K562 (cell line): ENCODE measurements at regions not wholly inside any gene's neighbourhood (a gene's known extent, or its start where the extent isn't known, plus 50 kb on each side); places are given as distances from the start of the nearest gene placed in this dataset.

Experiments
- ATAC-seq: fragments of 200-7000 bp; cut with Tn5 transposase; 3 replicates; pipeline ENCODE4 v1.9.1; 2020; ENCODE audit warnings: moderate library complexity
- BruUV-seq: library from RNA; stranded (reverse); fragments of 400-500 nt; replicated peaks from 2 replicates; lab custom pipeline; 2021; lab: Mats Ljungman, UMichigan
- CTCF ChIA-PET: fragments of 300-600 bp; formaldehyde crosslinking; extraction: SDS; loops from one replicate; lab custom pipeline; 2021; ENCODE audit warnings: low intra/inter-chr PET ratio; lab: Yijun Ruan, JAX
- POLR2A ChIA-PET: fragments of 300-600, 350-650 bp; sonication (Branson Sonifier 250); formaldehyde crosslinking; extraction: SDS; loops from one replicate; lab custom pipeline; 2021; ENCODE audit warnings: antibody characterized with exemption, inconsistent platforms; lab: Yijun Ruan, JAX
- DNase-seq, 4 experiments: peaks; one replicate each; pipeline versions ENCODE4 v3.0.0 to v3.0.0-alpha.2; 2011 to 2018; ENCODE audit warnings: low spot score in 3 of 4, mixed read lengths in 3 of 4; ENCODE audit errors: extremely low read depth in 1 of 4
- FAIRE-seq: peaks from 2 replicates; lab custom pipeline; 2011; peaks lifted over from hg19 to GRCh38; lab: Jason Lieb, UNC
- H2AFZ ChIP-seq: 2 replicates; pipeline ENCODE4 v1.6.0; 2011; ENCODE audit warnings: low read depth, low read length, control low read depth, inconsistent platforms
- H3K27ac ChIP-seq: fragments of 200-600 bp; 3 replicates; pipeline ENCODE4 v1.8.0; 2011; ENCODE audit warnings: low read depth, mild to moderate bottlenecking, control low read depth, inconsistent platforms, low read length, moderate library complexity, mixed read lengths; ENCODE audit errors: extremely low read depth
- H3K27me3 ChIP-seq, 2 experiments: fragments of 300-600 bp in 1 of 2; 2 replicates in 1 of 2; 3 replicates in 1 of 2; pipeline versions ENCODE4 v1.6.0 to v1.8.0; 2011; ENCODE audit warnings: inconsistent platforms in 2 of 2, low read length in 2 of 2, mild to moderate bottlenecking in 1 of 2, mixed read lengths in 1 of 2, moderate library complexity in 1 of 2; ENCODE audit not compliant: control insufficient read depth in 2 of 2, insufficient read depth in 2 of 2
- H3K36me3 ChIP-seq: fragments of 300-600 bp; 3 replicates; pipeline ENCODE4 v1.8.0; 2011; ENCODE audit warnings: mild to moderate bottlenecking, low read length, inconsistent platforms; ENCODE audit not compliant: control insufficient read depth, insufficient read depth
- H3K4me1 ChIP-seq, 2 experiments: fragments of 200-600 bp in 1 of 2; replicated peaks in 1 of 2; 2 replicates in 1 of 2; 3 replicates in 1 of 2; pipeline versions ENCODE4 v1.5.1 to v1.8.0; 2011; ENCODE audit warnings: inconsistent platforms in 2 of 2, low read length in 2 of 2, mild to moderate bottlenecking in 1 of 2, mixed read lengths in 1 of 2, moderate library complexity in 1 of 2; ENCODE audit not compliant: control insufficient read depth in 2 of 2, insufficient read depth in 2 of 2
- H3K4me2 ChIP-seq: 2 replicates; pipeline ENCODE4 v1.6.1; 2011; ENCODE audit warnings: low read length, control low read depth, inconsistent platforms, mixed read lengths; ENCODE audit not compliant: insufficient read depth
- H3K4me3 ChIP-seq: fragments of 200-600 bp; sonication (generic), shearing (Covaris generic); 2 replicates; pipeline ENCODE4 v1.5.1; 2016; ENCODE audit warnings: control low read depth, inconsistent platforms
- H3K79me2 ChIP-seq: fragments of 200-600 bp; 3 replicates; pipeline ENCODE4 v1.8.0; 2011; ENCODE audit warnings: low read length, inconsistent platforms; ENCODE audit not compliant: control insufficient read depth, insufficient read depth
- H3K9ac ChIP-seq, 2 experiments: 2 replicates each; pipeline versions ENCODE4 v1.6.0 to v1.6.1; 2011; ENCODE audit warnings: low read depth in 2 of 2, low read length in 2 of 2, control low read depth in 1 of 2, inconsistent platforms in 1 of 2, mild to moderate bottlenecking in 1 of 2, mixed read lengths in 1 of 2; ENCODE audit not compliant: insufficient read depth in 1 of 2
- H3K9me1 ChIP-seq: one replicate; pipeline ENCODE4 v1.6.0; 2011; ENCODE audit warnings: inconsistent platforms, mild to moderate bottlenecking, low read length, moderate library complexity; ENCODE audit not compliant: control insufficient read depth, insufficient read depth
- H3K9me3 ChIP-seq: replicated peaks from 2 replicates; pipeline ENCODE4 v1.5.1; 2011; ENCODE audit warnings: low read depth, low read length, inconsistent platforms; ENCODE audit not compliant: control insufficient read depth, insufficient read depth
- H4K20me1 ChIP-seq: replicated peaks from 2 replicates; pipeline ENCODE4 v1.6.1; 2011; ENCODE audit warnings: low read length, inconsistent platforms, mixed read lengths; ENCODE audit not compliant: control insufficient read depth, insufficient read depth
- ATF3 ChIP-seq, 2 experiments: fragments of 450-650 bp in 1 of 2; sonication (generic) in 1 of 2; formaldehyde crosslinking in 1 of 2; IDR thresholded peaks in 1 of 2; conservative IDR thresholded peaks in 1 of 2; 2 replicates each; pipeline versions ENCODE4 v1.6.1 to v1.8.1; 2016 to 2023; ENCODE audit warnings: mild to moderate bottlenecking in 2 of 2, moderate library complexity in 2 of 2, inconsistent platforms in 1 of 2, missing genetic modification reagents in 1 of 2
- BRF2 ChIP-seq: IDR thresholded peaks from 3 replicates; pipeline ENCODE4 v1.6.1; 2011; ENCODE audit warnings: borderline replicate concordance, mild to moderate bottlenecking; ENCODE audit not compliant: insufficient read length, insufficient read depth
- CEBPG ChIP-seq, 3 experiments: fragments of 200-800 bp in 1 of 3; sonication (Bioruptor generic) in 1 of 3; sonication (generic) in 1 of 3; formaldehyde crosslinking in 1 of 3; IDR thresholded peaks in 2 of 3; conservative IDR thresholded peaks in 1 of 3; 2 replicates each; pipeline versions ENCODE4 v1.6.1 to v1.8.0; 2016 to 2022; ENCODE audit warnings: missing compliant biosample characterization in 2 of 3, missing genetic modification characterization in 2 of 3, mild to moderate bottlenecking in 1 of 3, missing genetic modification reagents in 1 of 3
- KLF10 ChIP-seq: fragments of 250-450 bp; sonication (Bioruptor Pico); IDR thresholded peaks from 2 replicates; pipeline ENCODE4 v1.6.1; 2021; ENCODE audit warnings: matching md5 sums
- MAZ ChIP-seq, 2 experiments: fragments of 450-650 bp in 1 of 2; sonication (generic) in 1 of 2; formaldehyde crosslinking; IDR thresholded peaks in 1 of 2; conservative IDR thresholded peaks in 1 of 2; 2 replicates each; pipeline versions ENCODE4 v1.4.0 to v1.5.0; 2020; ENCODE audit warnings: mild to moderate bottlenecking in 1 of 2, missing genetic modification reagents in 1 of 2
- NR1H2 ChIP-seq: sonication (generic); formaldehyde crosslinking; IDR thresholded peaks from 2 replicates; pipeline ENCODE4 v1.4.0; 2020; ENCODE audit warnings: mild to moderate bottlenecking, missing genetic modification reagents
- ZNF311 ChIP-seq: fragments of 250-450 bp; sonication (Bioruptor Pico); IDR thresholded peaks from 2 replicates; pipeline ENCODE4 v1.4.0; 2020; ENCODE audit warnings: mild to moderate bottlenecking, moderate library complexity
- WGBS: fragments of 100-300 bp; shearing (Covaris generic); methylation state at CpG from one replicate; pipeline ENCODE4 v1.1.6; 2016; ENCODE audit warnings: low coverage, mixed read lengths; ENCODE audit not compliant: insufficient coverage; ENCODE audit errors: missing lambda C conversion rate; 5-methylcytosine and 5-hydroxymethylcytosine counted together
- in situ Hi-C: fragments of 300-500 bp; cut with MboI; formaldehyde crosslinking; loops from 4 replicates; pipeline ENCODE4 v1.15.0; 2018; ENCODE audit warnings: inconsistent platforms, mixed read lengths
- intact Hi-C: fragments of 100-400 bp; cut with micrococcal nuclease; formaldehyde crosslinking; loops from 2 replicates; pipeline ENCODE4 v1.14.2; 2022
- TF ChIP-seq, protein P1 (sequence below), 2 experiments: fragments of 450-650 bp; formaldehyde crosslinking in 1 of 2; IDR thresholded peaks; 2 replicates each; pipeline versions ENCODE4 v1.4.0 to v1.6.1; 2014 to 2020; ENCODE audit warnings: mild to moderate bottlenecking in 2 of 2, borderline replicate concordance in 1 of 2, low read depth in 1 of 2

- no TSS peak for BruUV-seq
- H2AFZ ChIP-seq = peak overlapping the region; percentile 3
- CTCF ChIA-PET = interaction anchor here (0.6 to 3.1 kb wide), 5 partner anchors 100 to 277 kb away, joined by 3 to 17 read pairs (median 10); no protein-coding TSS in a partner anchor
- no peak overlapping the region for H3K27ac ChIP-seq
- H3K27me3 ChIP-seq = peaks cover 0 to 5% of the 10 kb centered on the region in 2 experiments; a peak in 1 of 5 replicates
- WGBS = 3% methylated on average over 6 of the region's 6 CpGs
- no peaks in the 10 kb centered on the region for H4K20me1 ChIP-seq
- no peak overlapping the region for H3K4me3 ChIP-seq
- no peaks in the 10 kb centered on the region for H3K36me3 ChIP-seq
- in situ Hi-C loops (loop anchor here (5.0 to 25.0 kb wide), 5 partner anchors 91 to 1071 kb away; partner anchors contain the start of genes HOXA10, HOXA3, HOXA7 and HOXA9), intact Hi-C loops (loop anchor here (1.0 to 5.0 kb wide), 3 partner anchors 111 to 274 kb away; partner anchors contain the start of genes CBX3 and HNRNPA2B1)
- peak; percentile 28 to 61 (median 38) for DNase-seq
- FAIRE-seq = peak; percentile 87
- no peak overlapping the region for H3K9ac ChIP-seq
- H3K9me1 ChIP-seq = no peaks in the 10 kb centered on the region
- POLR2A ChIA-PET = interaction anchor here (0.6 to 4.0 kb wide), 8 partner anchors 10 to 225 kb away, joined by 3 to 24 read pairs (median 4); partner anchors contain the start of gene HNRNPA2B1
- no peaks in the 10 kb centered on the region for H3K79me2 ChIP-seq
- no peaks in the 10 kb centered on the region; a peak in 1 of 5 replicates for H3K4me1 ChIP-seq
- no peak overlapping the region for H3K4me2 ChIP-seq
- peak; percentile 86 for ATAC-seq
- H3K9me3 ChIP-seq = no peaks in the 10 kb centered on the region
- TF ChIP-seq MAZ (CRISPR knock-in tag; conservative IDR thresholded peaks at IDR 0.05 in 1 of 2, IDR thresholded peaks at IDR 0.05 in 1 of 2) = peak in 1 of 2 experiments; percentile 27; a peak in 1 of 4 replicates
- TF ChIP-seq, protein P1, sequence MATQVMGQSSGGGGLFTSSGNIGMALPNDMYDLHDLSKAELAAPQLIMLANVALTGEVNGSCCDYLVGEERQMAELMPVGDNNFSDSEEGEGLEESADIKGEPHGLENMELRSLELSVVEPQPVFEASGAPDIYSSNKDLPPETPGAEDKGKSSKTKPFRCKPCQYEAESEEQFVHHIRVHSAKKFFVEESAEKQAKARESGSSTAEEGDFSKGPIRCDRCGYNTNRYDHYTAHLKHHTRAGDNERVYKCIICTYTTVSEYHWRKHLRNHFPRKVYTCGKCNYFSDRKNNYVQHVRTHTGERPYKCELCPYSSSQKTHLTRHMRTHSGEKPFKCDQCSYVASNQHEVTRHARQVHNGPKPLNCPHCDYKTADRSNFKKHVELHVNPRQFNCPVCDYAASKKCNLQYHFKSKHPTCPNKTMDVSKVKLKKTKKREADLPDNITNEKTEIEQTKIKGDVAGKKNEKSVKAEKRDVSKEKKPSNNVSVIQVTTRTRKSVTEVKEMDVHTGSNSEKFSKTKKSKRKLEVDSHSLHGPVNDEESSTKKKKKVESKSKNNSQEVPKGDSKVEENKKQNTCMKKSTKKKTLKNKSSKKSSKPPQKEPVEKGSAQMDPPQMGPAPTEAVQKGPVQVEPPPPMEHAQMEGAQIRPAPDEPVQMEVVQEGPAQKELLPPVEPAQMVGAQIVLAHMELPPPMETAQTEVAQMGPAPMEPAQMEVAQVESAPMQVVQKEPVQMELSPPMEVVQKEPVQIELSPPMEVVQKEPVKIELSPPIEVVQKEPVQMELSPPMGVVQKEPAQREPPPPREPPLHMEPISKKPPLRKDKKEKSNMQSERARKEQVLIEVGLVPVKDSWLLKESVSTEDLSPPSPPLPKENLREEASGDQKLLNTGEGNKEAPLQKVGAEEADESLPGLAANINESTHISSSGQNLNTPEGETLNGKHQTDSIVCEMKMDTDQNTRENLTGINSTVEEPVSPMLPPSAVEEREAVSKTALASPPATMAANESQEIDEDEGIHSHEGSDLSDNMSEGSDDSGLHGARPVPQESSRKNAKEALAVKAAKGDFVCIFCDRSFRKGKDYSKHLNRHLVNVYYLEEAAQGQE (IDR thresholded peaks at IDR 0.05; ENCODE audit: borderline replicate concordance) = peak; percentile 69; the same call in 1 of the 2 replicates
- TF ChIP-seq, protein P1 (CRISPR knock-in tag; IDR thresholded peaks at IDR 0.05; ENCODE audit: low read depth) = no peak
- no peak for TF ChIP-seq KLF10 (CRISPR knock-in tag)
- TF ChIP-seq BRF2 = no peak
- no peak for TF ChIP-seq ATF3 (IDR thresholded peaks at IDR 0.05)
- no peak for TF ChIP-seq ATF3 (CRISPR knock-in tag; conservative IDR thresholded peaks at IDR 0.05)
- no peak for TF ChIP-seq NR1H2
- no peak for TF ChIP-seq ZNF311 (CRISPR knock-in tag)
- no peak for TF ChIP-seq CEBPG (CRISPR knock-in tag; IDR thresholded peaks at IDR 0.05)
- TF ChIP-seq CEBPG (tag; conservative IDR thresholded peaks at IDR 0.05 in 1 of 2, IDR thresholded peaks at IDR 0.05 in 1 of 2) = 0 out of 4 replicates have a peak, but pooled peaks of 1 of the 2 experiments have one; percentile 20
These were observed 61.0 kb upstream of the NFE2L3 start for GRCh38 chr7:26090927-26091519.
